Gastroesophageal sphincter (tissue), 4 donors: ENCODE measurements at regions not wholly inside any gene's neighbourhood (a gene's known extent, or its start where the extent isn't known, plus 50 kb on each side); places are given as distances from the start of the nearest gene placed in this dataset.
"Not testable (repeated sequence)": the region's sequence is repeated elsewhere in the genome, so short reads cannot be mapped to it uniquely, and the experiment has no call there.

ENCODE experiments used
- ATAC-seq: fragments of 150-250 bp; one replicate; pipeline ENCODE4 v1.9.1; 2016; ENCODE audit warnings: mild to moderate bottlenecking, moderate library complexity
- H3K27ac ChIP-seq, 4 donors: fragments of 200-600 bp; sonication (generic) in 3 of 4; 1 replicate in 3 of 4; 2 replicates in 1 of 4; pipeline ENCODE4 v1.5.1; 2016 to 2019
- H3K27me3 ChIP-seq: fragments of 200-600 bp; sonication (generic); one replicate; pipeline ENCODE4 v1.5.1; 2019
- H3K36me3 ChIP-seq, 2 donors: fragments of 200-600 bp; sonication (generic); one replicate each; pipeline ENCODE4 v1.5.1; 2019; ENCODE audit warnings: control low read depth in 1 of 2
- H3K4me1 ChIP-seq, 3 donors: fragments of 200-600 bp; sonication (generic); 1 replicate in 2 of 3; 2 replicates in 1 of 3; pipeline ENCODE4 v1.5.1; 2016 to 2019; ENCODE audit warnings: control low read depth in 2 of 3
- H3K4me3 ChIP-seq, 2 donors: fragments of 200-600 bp; sonication (generic); one replicate each; pipeline ENCODE4 v1.5.1; 2019; ENCODE audit warnings: mild to moderate bottlenecking in 1 of 2, moderate library complexity in 1 of 2
- H3K9me3 ChIP-seq, 3 donors: fragments of 200-600 bp; sonication (generic); one replicate each; pipeline ENCODE4 v1.5.1; 2017 to 2019; ENCODE audit warnings: control low read depth in 2 of 3
- EP300 ChIP-seq: sonication (generic); formaldehyde crosslinking; IDR thresholded peaks from one replicate; pipeline ENCODE4 v1.6.1; 2017; ENCODE audit warnings: antibody characterized with exemption, mild to moderate bottlenecking
- POLR2A ChIP-seq, 2 donors: fragments of 450-650 bp; IDR thresholded peaks; one replicate each; pipeline ENCODE4 v1.6.1; 2017; ENCODE audit warnings: antibody characterized with exemption in 2 of 2, mild to moderate bottlenecking in 2 of 2, moderate library complexity in 1 of 2
- POLR2AphosphoS5 ChIP-seq: sonication (generic); formaldehyde crosslinking; IDR thresholded peaks from one replicate; pipeline ENCODE4 v1.6.1; 2017; ENCODE audit warnings: antibody characterized with exemption
- WGBS, 2 donors: methylation state at CpG; one replicate each; pipeline ENCODE4 v1.1.5; 2018; ENCODE audit warnings: low coverage in 1 of 2; 5-methylcytosine and 5-hydroxymethylcytosine counted together
- TF ChIP-seq, protein P1 (sequence below), 4 experiments: fragments of 200-600 bp in 2 of 4; fragments of 450-650 bp in 2 of 4; sonication (generic) in 1 of 4; IDR thresholded peaks; one replicate each; pipeline ENCODE4 v1.5.1; 2017 to 2019; ENCODE audit warnings: antibody characterized with exemption in 4 of 4, mild to moderate bottlenecking in 2 of 4, moderate library complexity in 2 of 4

DNA sequence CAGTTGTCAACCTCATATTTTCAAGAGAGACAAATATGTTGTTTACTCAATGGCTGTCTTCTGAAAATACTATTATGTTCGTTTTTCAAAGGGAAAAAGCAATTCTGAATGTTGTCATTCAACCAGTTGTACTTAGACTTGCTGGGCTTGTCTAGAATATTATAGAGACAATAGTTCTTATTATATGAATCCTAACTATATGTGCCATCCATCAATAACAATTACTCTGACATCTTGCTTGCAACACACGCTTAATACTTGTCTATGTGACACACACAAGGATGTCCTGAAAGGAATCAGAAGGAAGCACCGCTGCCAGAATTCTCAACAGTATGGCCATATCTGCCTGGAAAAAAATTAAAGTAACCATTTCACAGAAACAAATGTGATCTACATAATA lies 283.3 kb upstream of the NRSN1 start:
- Histone ChIP-seq H3K27me3 (no peaks in the 10 kb centered on the region), H3K9me3 (no peaks in the 10 kb centered on the region), H3K27ac (no peak overlapping the region), H3K4me1 (no peaks in the 10 kb centered on the region), H3K4me3 (no peak overlapping the region), H3K36me3 (no peaks in the 10 kb centered on the region)
- no peak for ATAC-seq
- TF ChIP-seq POLR2A (IDR thresholded peaks at IDR 0.05) = no peak
- TF ChIP-seq, protein P1, sequence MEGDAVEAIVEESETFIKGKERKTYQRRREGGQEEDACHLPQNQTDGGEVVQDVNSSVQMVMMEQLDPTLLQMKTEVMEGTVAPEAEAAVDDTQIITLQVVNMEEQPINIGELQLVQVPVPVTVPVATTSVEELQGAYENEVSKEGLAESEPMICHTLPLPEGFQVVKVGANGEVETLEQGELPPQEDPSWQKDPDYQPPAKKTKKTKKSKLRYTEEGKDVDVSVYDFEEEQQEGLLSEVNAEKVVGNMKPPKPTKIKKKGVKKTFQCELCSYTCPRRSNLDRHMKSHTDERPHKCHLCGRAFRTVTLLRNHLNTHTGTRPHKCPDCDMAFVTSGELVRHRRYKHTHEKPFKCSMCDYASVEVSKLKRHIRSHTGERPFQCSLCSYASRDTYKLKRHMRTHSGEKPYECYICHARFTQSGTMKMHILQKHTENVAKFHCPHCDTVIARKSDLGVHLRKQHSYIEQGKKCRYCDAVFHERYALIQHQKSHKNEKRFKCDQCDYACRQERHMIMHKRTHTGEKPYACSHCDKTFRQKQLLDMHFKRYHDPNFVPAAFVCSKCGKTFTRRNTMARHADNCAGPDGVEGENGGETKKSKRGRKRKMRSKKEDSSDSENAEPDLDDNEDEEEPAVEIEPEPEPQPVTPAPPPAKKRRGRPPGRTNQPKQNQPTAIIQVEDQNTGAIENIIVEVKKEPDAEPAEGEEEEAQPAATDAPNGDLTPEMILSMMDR (IDR thresholded peaks at IDR 0.05) = no peak
- TF ChIP-seq POLR2AphosphoS5 = no peak
- TF ChIP-seq EP300 = no peak
- WGBS, 2 donors = 71 to 84% methylated on average over 3 of the region's 3 CpGs

DNA sequence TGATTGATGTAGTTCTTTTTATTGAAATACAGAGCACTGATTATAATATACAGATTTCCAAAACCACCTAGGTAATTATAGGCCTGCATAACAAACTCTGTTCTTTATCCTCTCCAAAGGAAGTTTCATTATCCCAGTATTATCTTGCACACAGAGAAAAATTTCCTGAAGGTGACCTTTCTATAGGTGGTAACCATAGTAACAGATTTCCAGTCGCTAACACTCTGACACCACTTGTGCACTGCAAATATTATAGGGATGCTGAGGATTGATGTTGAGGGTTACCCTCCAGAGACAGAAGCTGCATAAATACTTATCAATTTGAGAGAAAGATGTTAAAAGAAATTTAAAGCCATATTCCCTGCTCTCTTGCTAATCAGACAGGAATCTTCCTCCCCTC lies 274.5 kb upstream of the NRSN1 start:
- 46 to 62% methylated on average over 1 of the region's 1 CpG for WGBS, 2 donors
- no peaks in the 10 kb centered on the region for H3K9me3 ChIP-seq
- no peaks in the 10 kb centered on the region for H3K27me3 ChIP-seq
- H3K27ac ChIP-seq = no peak overlapping the region
- H3K4me3 ChIP-seq = no peak overlapping the region
- TF ChIP-seq EP300 = no peak
- no peak for TF ChIP-seq POLR2A (IDR thresholded peaks at IDR 0.05)
- TF ChIP-seq, protein P1 (IDR thresholded peaks at IDR 0.05) = no peak
- no peak for TF ChIP-seq POLR2AphosphoS5
- no peak for ATAC-seq
- no peaks in the 10 kb centered on the region for H3K36me3 ChIP-seq
- no peaks in the 10 kb centered on the region for H3K4me1 ChIP-seq

DNA sequence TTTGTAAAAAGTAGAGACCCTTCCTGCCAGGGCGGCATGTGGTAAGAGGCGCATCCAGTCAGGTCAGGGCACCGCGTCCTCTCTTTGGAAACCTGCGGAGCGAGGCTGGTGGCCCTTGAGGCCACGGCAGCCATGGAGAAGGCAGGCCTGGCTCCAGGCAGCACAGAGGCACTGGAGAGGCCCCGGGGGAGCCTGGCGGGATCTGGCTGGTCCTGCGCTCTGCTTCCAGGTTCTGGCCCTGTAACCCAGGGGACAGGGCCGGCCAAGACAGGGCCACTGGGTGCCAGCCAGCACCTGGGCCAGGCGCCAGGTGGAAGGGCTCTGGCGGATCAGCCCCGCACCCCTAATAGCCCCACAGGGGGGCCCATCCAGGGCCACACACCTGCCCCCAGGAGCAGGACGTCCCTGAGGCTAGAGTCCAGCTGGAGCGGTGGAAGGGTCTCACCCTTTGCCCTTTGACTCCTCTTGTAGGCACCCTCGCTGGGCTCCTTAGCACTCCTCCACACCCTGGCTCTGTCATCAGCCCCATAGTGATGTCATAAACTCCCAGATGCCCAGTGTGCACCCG lies 272.4 kb upstream of the NRSN1 start:
- H3K27me3 ChIP-seq, H3K27ac ChIP-seq, H3K9me3 ChIP-seq, ATAC-seq, H3K4me3 ChIP-seq, H3K4me1 ChIP-seq, H3K36me3 ChIP-seq: not testable (repeated sequence)
- WGBS, 2 donors = 100% methylated on average over 1 of the region's 18 CpGs; no CpG with 5 or more reads in 1 of the 2 donors

DNA sequence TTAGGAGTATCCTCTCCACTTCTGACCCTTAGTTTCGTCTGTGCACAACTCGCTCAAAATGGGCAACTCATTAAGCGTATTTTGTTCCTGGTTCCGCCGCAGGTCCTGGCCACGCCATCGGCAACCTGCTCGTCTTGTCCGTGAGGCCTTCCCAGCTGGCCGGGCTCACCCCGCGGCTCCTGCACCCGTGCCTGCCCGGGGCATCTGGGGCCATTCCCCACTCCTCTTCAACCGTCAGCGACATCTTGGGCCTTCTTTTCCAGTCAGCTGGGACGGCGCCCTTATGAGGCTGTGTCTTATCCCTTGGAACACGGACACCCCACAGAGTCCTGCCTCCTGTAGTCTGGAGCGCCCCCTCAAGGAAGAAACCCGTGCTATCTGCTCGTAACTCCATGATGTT lies 271.9 kb upstream of the NRSN1 start:
- H3K27me3 ChIP-seq, H3K4me3 ChIP-seq, H3K36me3 ChIP-seq, ATAC-seq, H3K4me1 ChIP-seq, H3K9me3 ChIP-seq, H3K27ac ChIP-seq: not testable (repeated sequence)
- 96% methylated on average over 8 of the region's 22 CpGs; no CpG with 5 or more reads in 1 of the 2 donors for WGBS, 2 donors

DNA sequence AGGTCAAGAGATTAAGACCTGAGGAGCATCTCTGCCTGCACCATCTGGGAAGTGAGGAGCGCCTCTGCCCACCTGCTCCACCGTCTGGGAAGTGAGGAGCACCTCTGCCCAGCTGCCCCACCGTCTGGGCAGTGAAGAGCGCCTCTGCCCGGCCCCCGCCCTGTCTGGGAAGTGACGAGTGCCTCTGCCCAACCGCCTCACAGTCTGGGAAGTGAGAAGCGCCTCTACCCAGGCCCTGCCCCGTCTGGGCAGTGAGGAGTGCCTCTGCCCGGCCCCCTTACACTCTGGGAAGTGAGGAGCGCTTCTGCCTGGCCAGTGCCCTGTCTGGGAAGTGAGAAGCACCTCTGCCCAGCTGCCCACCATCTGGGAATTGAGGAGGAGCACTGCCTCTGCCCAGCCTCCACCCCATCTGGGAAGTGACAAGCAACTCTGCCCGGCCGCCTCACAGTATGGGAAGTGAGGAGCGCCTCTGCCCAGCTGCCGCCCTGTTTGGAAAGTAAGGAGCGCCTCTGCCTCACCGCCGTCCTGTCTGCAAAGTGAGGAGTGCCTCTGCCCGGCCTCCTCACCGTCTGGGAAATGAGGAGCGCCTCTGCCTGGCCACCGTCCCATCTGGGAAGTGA lies 270.4 kb upstream of the NRSN1 start:
- WGBS, 2 donors = no CpG with 5 or more reads among the region's 23 CpGs
- Histone ChIP-seq H3K9me3 (no peaks in the 10 kb centered on the region), H3K27me3 (no peaks in the 10 kb centered on the region), H3K4me1 (no peaks in the 10 kb centered on the region), H3K27ac (no peak overlapping the region), H3K4me3 (no peak overlapping the region), H3K36me3 (no peaks in the 10 kb centered on the region)
- TF ChIP-seq POLR2AphosphoS5 = no peak
- TF ChIP-seq, protein P1 (IDR thresholded peaks at IDR 0.05) = no peak
- no peak for ATAC-seq

DNA sequence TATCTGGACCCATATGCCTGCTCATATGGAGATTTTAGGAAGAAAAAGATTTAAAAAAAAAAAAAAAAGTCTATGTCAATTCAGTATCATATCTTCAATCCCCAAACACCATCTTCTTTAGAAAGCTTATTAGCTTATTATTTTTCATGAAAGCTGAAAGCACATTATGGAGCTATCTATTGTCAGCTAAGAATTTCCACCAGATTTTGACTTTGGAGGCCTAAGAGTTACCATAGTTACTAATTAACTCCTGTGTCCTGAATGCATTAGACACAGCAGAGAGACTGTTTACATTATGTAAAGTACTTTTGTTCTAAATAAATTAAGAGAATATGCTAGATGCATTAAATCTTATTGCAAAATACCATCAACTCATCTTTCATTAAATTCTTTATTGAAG lies 255.5 kb upstream of the NRSN1 start:
- ATAC-seq = no peak
- Histone ChIP-seq H3K9me3 (no peaks in the 10 kb centered on the region), H3K27me3 (no peaks in the 10 kb centered on the region), H3K4me3 (no peak overlapping the region), H3K4me1 (no peaks in the 10 kb centered on the region), H3K27ac (no peak overlapping the region), H3K36me3 (no peaks in the 10 kb centered on the region)
- TF ChIP-seq POLR2A (IDR thresholded peaks at IDR 0.05) (no peak), EP300 (no peak), POLR2AphosphoS5 (no peak)
- TF ChIP-seq, protein P1 (IDR thresholded peaks at IDR 0.05) = no peak
